K562 (cell line): ENCODE measurements at regions not wholly inside any gene's neighbourhood (a gene's known extent, or its start where the extent isn't known, plus 50 kb on each side); places are given as distances from the start of the nearest gene placed in this dataset.
A peak's percentile ranks its signal among the peaks of the same experiment; 100 is the strongest.

Source experiments
- ATAC-seq: fragments of 200-7000 bp; cut with Tn5 transposase; 3 replicates; pipeline ENCODE4 v1.9.1; 2020; ENCODE audit warnings: moderate library complexity
- BruUV-seq: library from RNA; stranded (reverse); fragments of 400-500 nt; replicated peaks from 2 replicates; lab custom pipeline; 2021; lab: Mats Ljungman, UMichigan
- CTCF ChIA-PET: fragments of 300-600 bp; formaldehyde crosslinking; extraction: SDS; loops from one replicate; lab custom pipeline; 2021; ENCODE audit warnings: low intra/inter-chr PET ratio; lab: Yijun Ruan, JAX
- POLR2A ChIA-PET: fragments of 300-600, 350-650 bp; sonication (Branson Sonifier 250); formaldehyde crosslinking; extraction: SDS; loops from one replicate; lab custom pipeline; 2021; ENCODE audit warnings: antibody characterized with exemption, inconsistent platforms; lab: Yijun Ruan, JAX
- DNase-seq, 4 experiments: peaks; one replicate each; pipeline versions ENCODE4 v3.0.0 to v3.0.0-alpha.2; 2011 to 2018; ENCODE audit warnings: low spot score in 3 of 4, mixed read lengths in 3 of 4; ENCODE audit errors: extremely low read depth in 1 of 4
- FAIRE-seq: peaks from 2 replicates; lab custom pipeline; 2011; peaks lifted over from hg19 to GRCh38; lab: Jason Lieb, UNC
- H2AFZ ChIP-seq: 2 replicates; pipeline ENCODE4 v1.6.0; 2011; ENCODE audit warnings: low read depth, low read length, control low read depth, inconsistent platforms
- H3K27ac ChIP-seq: fragments of 200-600 bp; 3 replicates; pipeline ENCODE4 v1.8.0; 2011; ENCODE audit warnings: low read depth, mild to moderate bottlenecking, control low read depth, inconsistent platforms, low read length, moderate library complexity, mixed read lengths; ENCODE audit errors: extremely low read depth
- H3K27me3 ChIP-seq, 2 experiments: fragments of 300-600 bp in 1 of 2; 2 replicates in 1 of 2; 3 replicates in 1 of 2; pipeline versions ENCODE4 v1.6.0 to v1.8.0; 2011; ENCODE audit warnings: inconsistent platforms in 2 of 2, low read length in 2 of 2, mild to moderate bottlenecking in 1 of 2, mixed read lengths in 1 of 2, moderate library complexity in 1 of 2; ENCODE audit not compliant: control insufficient read depth in 2 of 2, insufficient read depth in 2 of 2
- H3K36me3 ChIP-seq: fragments of 300-600 bp; 3 replicates; pipeline ENCODE4 v1.8.0; 2011; ENCODE audit warnings: mild to moderate bottlenecking, low read length, inconsistent platforms; ENCODE audit not compliant: control insufficient read depth, insufficient read depth
- H3K4me1 ChIP-seq, 2 experiments: fragments of 200-600 bp in 1 of 2; replicated peaks in 1 of 2; 2 replicates in 1 of 2; 3 replicates in 1 of 2; pipeline versions ENCODE4 v1.5.1 to v1.8.0; 2011; ENCODE audit warnings: inconsistent platforms in 2 of 2, low read length in 2 of 2, mild to moderate bottlenecking in 1 of 2, mixed read lengths in 1 of 2, moderate library complexity in 1 of 2; ENCODE audit not compliant: control insufficient read depth in 2 of 2, insufficient read depth in 2 of 2
- H3K4me2 ChIP-seq: 2 replicates; pipeline ENCODE4 v1.6.1; 2011; ENCODE audit warnings: low read length, control low read depth, inconsistent platforms, mixed read lengths; ENCODE audit not compliant: insufficient read depth
- H3K4me3 ChIP-seq: fragments of 200-600 bp; sonication (generic), shearing (Covaris generic); 2 replicates; pipeline ENCODE4 v1.5.1; 2016; ENCODE audit warnings: control low read depth, inconsistent platforms
- H3K79me2 ChIP-seq: fragments of 200-600 bp; 3 replicates; pipeline ENCODE4 v1.8.0; 2011; ENCODE audit warnings: low read length, inconsistent platforms; ENCODE audit not compliant: control insufficient read depth, insufficient read depth
- H3K9ac ChIP-seq, 2 experiments: 2 replicates each; pipeline versions ENCODE4 v1.6.0 to v1.6.1; 2011; ENCODE audit warnings: low read depth in 2 of 2, low read length in 2 of 2, control low read depth in 1 of 2, inconsistent platforms in 1 of 2, mild to moderate bottlenecking in 1 of 2, mixed read lengths in 1 of 2; ENCODE audit not compliant: insufficient read depth in 1 of 2
- H3K9me1 ChIP-seq: one replicate; pipeline ENCODE4 v1.6.0; 2011; ENCODE audit warnings: inconsistent platforms, mild to moderate bottlenecking, low read length, moderate library complexity; ENCODE audit not compliant: control insufficient read depth, insufficient read depth
- H3K9me3 ChIP-seq: replicated peaks from 2 replicates; pipeline ENCODE4 v1.5.1; 2011; ENCODE audit warnings: low read depth, low read length, inconsistent platforms; ENCODE audit not compliant: control insufficient read depth, insufficient read depth
- H4K20me1 ChIP-seq: replicated peaks from 2 replicates; pipeline ENCODE4 v1.6.1; 2011; ENCODE audit warnings: low read length, inconsistent platforms, mixed read lengths; ENCODE audit not compliant: control insufficient read depth, insufficient read depth
- DMBX1 ChIP-seq: fragments of 250-450 bp; sonication (Bioruptor Pico); IDR thresholded peaks from 2 replicates; pipeline ENCODE4 v1.8.0; 2022; ENCODE audit warnings: inconsistent platforms, mild to moderate bottlenecking, moderate library complexity, borderline replicate concordance
- HDAC8 ChIP-seq: fragments of 450-650 bp; IDR thresholded peaks from 2 replicates; pipeline ENCODE4 v1.6.1; 2016; ENCODE audit warnings: mild to moderate bottlenecking, missing genetic modification characterization, moderate library complexity, missing compliant biosample characterization
- MAFF ChIP-seq: IDR thresholded peaks from 2 replicates; pipeline ENCODE4 v1.6.1; 2012; ENCODE audit warnings: low read length, improper control_type of control experiment
- NFATC3 ChIP-seq: fragments of 450-650 bp; IDR thresholded peaks from 2 replicates; pipeline ENCODE4 v1.6.1; 2017; ENCODE audit warnings: mild to moderate bottlenecking
- WGBS: fragments of 100-300 bp; shearing (Covaris generic); methylation state at CpG from one replicate; pipeline ENCODE4 v1.1.6; 2016; ENCODE audit warnings: low coverage, mixed read lengths; ENCODE audit not compliant: insufficient coverage; ENCODE audit errors: missing lambda C conversion rate; 5-methylcytosine and 5-hydroxymethylcytosine counted together
- in situ Hi-C: fragments of 300-500 bp; cut with MboI; formaldehyde crosslinking; loops from 4 replicates; pipeline ENCODE4 v1.15.0; 2018; ENCODE audit warnings: inconsistent platforms, mixed read lengths
- intact Hi-C: fragments of 100-400 bp; cut with micrococcal nuclease; formaldehyde crosslinking; loops from 2 replicates; pipeline ENCODE4 v1.14.2; 2022

DNA sequence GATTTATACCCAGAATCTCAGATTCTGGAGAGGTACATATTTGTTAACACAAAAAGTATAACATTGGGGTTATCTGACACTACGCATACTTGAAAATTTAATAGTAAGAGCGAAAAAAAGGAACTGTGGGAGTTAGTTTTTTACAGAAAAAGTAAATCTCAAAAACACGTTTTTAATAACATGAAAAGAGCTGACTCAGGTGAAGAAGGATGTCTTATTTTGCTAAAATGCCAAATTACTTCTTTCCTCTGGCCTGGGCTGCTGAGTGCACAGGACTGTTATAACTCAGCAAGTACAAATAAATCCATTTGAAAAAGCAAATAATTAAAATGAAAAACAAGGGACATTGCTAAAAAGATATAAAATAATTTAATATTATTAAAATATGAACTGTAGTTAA, 1322.9 kb downstream of the ARAP2 start:
- Histone ChIP-seq H3K36me3 (no peaks in the 10 kb centered on the region), H3K4me1 (no peaks in the 10 kb centered on the region), H3K9ac (no peak overlapping the region), H3K9me1 (no peaks in the 10 kb centered on the region), H3K4me3 (no peak overlapping the region), H3K27ac (no peak overlapping the region), H4K20me1 (no peaks in the 10 kb centered on the region), H3K4me2 (no peak overlapping the region), H3K27me3 (no peaks in the 10 kb centered on the region), H3K79me2 (no peaks in the 10 kb centered on the region), H3K9me3 (no peaks in the 10 kb centered on the region), H2AFZ (no peak overlapping the region)
- no TSS peak for BruUV-seq
- no peak for DNase-seq
- intact Hi-C loops, result no loop called here
- in situ Hi-C loops, result no loop called here
- ChIA-PET CTCF (no interaction called here), POLR2A (no interaction called here)
- TF ChIP-seq MAFF, result peak; percentile 23; the same call in 1 of the 2 replicates
- no peak for TF ChIP-seq HDAC8 (tag)
- TF ChIP-seq DMBX1, result no peak
- ATAC-seq, result no peak
- WGBS, result 0% methylated on average over 3 of the region's 3 CpGs
- no peak for FAIRE-seq

DNA sequence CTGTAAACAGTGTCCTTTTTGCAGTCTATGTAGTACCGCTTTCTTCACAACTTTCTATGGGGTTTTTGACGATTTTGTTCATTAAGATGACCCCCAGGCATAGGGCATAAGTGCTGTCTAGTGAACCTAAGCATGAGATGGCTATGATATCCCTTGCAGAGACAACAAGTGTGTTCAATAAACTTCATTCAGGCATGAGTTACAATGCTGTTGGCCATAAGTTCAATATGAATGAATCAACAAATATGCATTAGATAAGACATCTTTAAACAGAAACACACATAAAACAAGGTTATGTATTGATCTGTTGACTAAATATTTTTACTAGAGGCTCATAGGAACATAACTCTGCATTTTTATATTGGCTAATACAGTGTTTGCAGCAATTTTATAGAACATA, 1322.0 kb downstream of the ARAP2 start:
- Histone ChIP-seq H3K36me3 (no peaks in the 10 kb centered on the region), H4K20me1 (no peaks in the 10 kb centered on the region), H3K27me3 (no peaks in the 10 kb centered on the region), H3K9ac (no peak overlapping the region), H3K4me2 (no peak overlapping the region), H3K9me1 (no peaks in the 10 kb centered on the region), H3K79me2 (no peaks in the 10 kb centered on the region), H3K9me3 (no peaks in the 10 kb centered on the region), H3K4me3 (no peak overlapping the region), H3K4me1 (no peaks in the 10 kb centered on the region), H2AFZ (no peak overlapping the region), H3K27ac (no peak overlapping the region)
- DNase-seq (no peak), FAIRE-seq (no peak), ATAC-seq (no peak)
- intact Hi-C loops, result no loop called here
- CTCF ChIA-PET, result no interaction called here
- no TSS peak for BruUV-seq
- in situ Hi-C loops, result no loop called here
- TF ChIP-seq NFATC3, result no peak
- TF ChIP-seq, all 486 proteins: peak for 0
- 0% methylated on average over 2 of the region's 2 CpGs for WGBS
- POLR2A ChIA-PET, result no interaction called here
